ENCODE measurements at regions not wholly inside any gene's neighbourhood (a gene's known extent, or its start where the extent isn't known, plus 50 kb on each side); places are given as distances from the start of the nearest gene placed in this dataset.

DNA sequence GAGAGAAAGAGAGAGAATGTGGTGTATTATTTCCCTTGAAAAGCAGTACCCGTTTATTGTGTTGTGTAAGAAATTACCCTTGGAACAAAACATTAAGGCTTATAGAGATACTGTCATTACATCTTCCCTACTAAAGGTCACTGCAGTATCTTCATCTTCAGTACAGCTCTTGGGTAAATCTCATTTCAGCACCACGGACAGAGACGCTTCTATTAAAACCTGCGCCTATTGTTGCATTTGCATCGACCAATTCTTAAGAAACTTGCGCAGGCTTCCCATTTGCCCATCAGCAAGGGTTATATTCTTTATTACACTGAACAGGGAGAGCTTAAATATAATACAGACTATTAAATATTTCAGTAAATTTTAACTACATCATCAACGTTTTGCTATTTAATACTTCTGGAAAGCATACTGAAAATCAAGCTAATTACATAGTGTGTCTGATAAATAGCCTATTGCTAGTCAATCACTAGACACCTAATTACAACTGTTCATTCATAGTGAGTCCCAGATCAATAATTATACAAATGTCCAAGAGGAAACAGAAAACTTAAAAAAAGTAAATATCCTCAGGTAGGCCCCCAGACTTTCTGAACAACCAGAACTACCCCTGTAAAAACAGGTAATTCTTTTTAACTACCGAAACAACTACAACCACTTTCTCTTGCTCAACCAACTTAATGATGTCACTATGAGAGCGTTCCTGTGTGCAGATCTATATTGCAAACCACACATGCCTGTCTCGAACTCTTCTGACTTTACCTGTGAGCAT, 350.6 kb downstream of the LIG4 start:
- no peak for DNase-seq (ENCODE audit: low spot score)

DNA sequence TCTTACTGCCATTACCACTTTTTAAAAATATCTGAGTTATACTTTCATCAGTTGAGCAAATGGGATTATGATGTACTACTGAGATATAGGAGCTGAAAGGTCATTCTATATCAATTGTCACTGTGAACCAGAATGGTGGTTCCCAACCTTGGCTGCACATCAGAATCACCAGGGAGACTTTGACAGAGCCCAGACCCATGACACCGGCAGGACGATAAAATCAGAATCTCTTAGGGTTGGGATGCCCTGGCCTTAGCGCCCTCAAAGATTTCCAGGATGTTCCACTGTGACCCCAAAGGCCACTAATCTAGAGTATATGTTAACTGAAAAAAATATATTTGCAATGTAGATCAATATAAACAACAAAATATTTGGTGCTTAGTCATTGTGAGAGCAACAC, 355.1 kb downstream of the LIG4 start:
- DNase-seq (ENCODE audit: low spot score) = no peak

DNA sequence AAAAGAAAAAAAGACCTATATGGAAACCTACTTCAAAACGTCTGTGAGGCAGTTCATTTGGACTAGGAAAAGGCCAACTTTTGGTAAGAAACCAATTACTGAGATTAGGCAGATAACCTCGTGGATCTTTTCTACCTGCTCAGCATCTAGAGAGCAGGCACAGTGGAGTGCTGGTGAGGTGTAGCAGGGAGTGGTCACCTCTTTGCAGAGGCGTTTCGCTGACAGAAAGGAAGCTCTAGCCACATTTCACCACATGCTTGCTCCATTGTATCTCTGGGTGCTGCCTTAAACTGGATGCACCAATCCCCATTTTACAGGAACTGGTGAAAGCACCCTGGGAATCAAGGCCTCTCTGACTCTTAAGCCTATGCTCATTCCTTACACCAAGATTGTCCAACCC, 360.5 kb downstream of the LIG4 start:
- no peak for DNase-seq (ENCODE audit: low spot score)

DNA sequence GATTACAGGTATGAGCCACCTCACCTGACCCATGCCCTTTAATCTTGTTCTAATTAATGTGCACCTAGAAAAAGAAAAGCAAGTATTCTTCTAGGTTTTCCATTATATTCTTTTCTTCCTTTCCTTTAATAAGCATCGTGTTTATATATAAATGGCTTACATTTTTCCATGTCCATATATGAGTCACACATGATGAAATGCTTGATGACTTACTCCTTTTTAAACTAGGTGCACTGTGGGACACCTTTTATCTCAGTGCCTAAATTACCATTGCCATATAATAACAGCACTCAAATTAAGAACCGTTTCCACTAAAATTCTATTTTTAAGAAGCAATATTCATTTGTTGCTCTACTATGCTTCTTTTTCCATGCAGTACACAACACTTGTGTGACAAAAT, 363.3 kb downstream of the LIG4 start:
- DNase-seq (ENCODE audit: low spot score) = no peak

DNA sequence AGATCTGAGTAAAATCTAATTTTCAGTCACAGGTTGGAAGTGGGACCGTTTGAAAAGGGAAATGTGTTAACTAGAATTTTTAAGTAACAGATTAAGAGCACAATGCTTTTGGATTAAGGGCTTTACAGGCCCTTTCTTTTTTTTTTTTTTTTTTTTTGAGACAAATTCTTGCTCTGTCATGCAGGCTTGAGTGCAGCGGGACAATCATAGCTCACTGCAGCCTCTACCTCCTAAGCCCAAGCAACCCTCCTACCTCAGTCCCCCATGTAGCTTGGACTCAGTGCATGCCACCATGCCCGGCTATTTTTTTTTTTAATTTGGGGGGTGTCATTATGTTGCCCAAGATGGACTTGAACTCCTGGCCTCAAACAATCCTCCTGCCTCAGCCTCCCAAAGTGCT, 363.7 kb downstream of the LIG4 start:
- no peak for DNase-seq (ENCODE audit: low spot score)

DNA sequence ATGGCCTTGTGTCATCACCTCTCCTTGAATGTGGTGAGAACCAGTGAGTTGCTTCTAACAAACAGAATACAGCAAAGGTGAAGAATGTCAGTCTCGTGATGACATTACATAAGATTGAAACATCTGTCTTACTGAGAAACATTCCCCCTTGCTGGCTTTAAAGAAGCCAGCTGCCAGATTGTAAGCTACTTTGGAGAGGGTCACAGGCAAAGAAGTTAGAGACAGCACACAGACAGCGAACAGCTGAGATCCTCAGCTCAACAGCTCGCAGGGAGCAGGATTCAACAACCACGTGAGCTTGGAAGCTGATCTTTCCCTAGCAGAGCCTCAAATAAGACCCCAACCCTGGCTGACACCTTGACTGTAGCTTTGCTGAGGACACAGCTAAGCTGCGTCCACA, 367.9 kb downstream of the LIG4 start:
- DNase-seq (ENCODE audit: low spot score) = no peak

DNA sequence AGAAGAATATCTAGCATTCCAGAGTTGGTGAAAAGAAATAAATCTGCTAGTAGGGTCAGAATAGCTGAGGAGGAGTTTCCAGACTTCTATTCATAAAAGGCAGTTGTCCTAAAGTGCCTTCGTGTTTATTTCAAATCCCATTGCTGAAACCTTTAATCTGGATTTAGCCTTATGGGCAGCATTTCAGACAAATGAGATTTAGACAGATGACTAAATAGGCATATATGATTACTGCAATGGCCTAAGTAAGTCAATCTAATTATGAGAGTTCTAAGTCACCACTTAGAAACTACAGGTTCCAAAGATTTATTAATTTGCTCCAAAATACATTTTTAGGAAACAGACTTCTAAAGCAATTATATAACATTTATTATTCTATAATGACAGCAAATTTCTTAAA, 368.7 kb downstream of the LIG4 start:
- DNase-seq (ENCODE audit: low spot score) = no peak

DNA sequence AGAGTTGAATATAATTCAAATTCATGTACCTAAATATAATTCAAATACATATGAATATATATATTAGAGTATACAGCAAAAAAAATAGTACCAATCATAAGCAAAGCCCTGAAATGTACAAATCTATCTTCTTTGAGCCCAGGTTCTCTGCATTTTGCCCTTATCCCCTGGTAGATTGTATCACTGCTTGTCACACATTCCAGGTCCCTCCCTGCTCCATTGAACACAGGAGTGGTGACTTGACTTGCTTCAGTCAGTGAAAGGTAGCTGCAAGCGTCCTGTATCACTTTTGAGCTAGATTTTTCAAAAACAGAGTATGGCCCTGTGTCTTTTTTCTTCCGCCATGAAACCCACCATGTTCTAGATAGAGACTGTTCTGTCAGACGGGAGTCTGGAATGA, 369.4 kb downstream of the LIG4 start:
- DNase-seq (ENCODE audit: low spot score) = no peak

DNA sequence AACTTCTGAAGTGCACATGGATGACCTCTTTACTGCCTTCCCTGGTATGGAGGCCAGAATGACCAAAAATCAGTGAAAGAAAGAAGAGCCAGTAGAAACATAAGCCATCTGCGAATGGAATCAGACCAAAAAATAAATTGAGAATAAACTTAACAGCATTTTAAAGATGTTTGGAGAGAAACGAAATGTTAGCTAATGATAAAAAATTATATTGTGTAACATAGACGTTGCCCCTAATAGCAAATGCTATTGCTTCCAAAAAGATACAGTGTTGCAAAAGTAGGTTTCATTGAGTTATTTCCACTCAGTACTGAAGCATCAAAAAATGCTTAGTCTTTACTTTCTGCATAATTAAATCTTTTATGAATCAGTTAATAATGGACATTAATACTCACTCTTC, 371.7 kb downstream of the LIG4 start:
- no peak for DNase-seq (ENCODE audit: low spot score)

DNA sequence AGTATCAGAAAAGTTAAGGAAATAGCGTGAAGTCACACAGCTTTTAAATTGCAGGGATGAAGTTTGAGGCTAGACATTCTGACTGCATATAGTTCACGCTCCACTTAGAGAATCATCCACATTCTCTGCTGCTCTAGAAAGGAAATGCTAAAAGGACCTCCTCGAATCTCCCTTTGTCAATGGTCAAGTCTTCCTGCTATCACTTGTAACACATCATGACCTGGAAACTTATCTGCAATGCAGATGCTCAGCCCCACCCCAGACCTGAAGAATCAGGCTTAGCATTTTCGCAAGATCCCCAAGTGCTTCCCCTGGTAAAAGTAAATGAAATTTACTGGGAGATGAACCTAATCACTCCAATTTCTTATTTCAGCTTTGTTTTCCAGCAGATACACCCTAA, 372.1 kb downstream of the LIG4 start:
- no peak for DNase-seq (ENCODE audit: low spot score)

DNA sequence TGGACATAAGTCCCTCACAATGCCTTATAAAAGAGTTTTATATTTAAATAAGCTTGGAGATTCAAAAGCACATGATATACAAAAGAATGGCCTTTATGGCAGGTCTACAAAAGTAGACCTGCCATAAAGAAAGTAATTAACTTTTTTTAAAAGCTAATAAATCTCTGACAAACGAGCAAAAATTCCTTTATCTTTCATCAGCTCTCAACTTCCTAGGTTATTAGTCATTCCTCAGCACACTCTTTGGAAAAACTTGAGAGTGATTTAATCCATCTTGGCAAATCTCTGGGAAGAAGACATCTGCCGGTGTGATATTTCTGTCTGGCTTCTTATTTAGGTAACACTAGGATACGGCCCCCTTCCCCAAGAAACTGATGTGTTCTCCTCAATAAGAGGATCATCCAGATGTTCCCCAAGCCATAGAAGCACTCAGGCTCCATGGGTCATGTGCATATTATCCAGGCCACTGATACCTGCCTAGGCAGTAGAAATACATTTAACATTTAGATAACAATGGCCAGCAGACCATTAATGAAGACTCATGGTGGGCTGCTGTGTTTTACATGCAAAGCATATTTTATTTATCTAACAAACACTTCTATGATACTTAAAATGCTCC, 372.7 kb downstream of the LIG4 start:
- DNase-seq (ENCODE audit: low spot score) = no peak

DNA sequence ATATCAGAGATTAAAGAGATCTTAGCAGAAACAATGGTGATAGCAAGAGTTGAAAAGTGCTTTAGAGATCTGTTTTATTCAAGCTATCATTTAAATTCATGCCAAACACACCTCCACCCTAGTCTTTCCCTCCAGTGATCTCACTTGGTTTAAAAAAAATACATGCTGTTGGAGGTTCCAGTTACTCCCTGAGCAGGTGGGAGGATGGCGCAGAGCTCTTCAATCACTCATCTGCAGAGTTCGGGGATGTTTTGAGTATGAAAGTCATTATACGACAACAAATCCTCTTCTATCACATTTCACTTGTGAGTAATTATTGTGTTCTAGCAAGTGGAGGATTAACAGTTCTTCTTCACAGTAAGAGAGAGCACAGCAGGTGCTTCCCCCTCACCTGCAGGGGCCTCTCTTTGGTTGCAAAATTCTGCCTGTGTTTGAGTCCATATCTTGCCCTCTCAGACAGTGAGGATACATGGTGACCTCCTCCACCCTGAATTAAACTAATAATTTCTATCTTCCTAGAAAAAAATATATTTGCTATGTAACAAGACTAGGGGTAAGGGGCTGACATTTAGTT, 376.7 kb downstream of the LIG4 start:
- no peak for DNase-seq (ENCODE audit: low spot score)

DNA sequence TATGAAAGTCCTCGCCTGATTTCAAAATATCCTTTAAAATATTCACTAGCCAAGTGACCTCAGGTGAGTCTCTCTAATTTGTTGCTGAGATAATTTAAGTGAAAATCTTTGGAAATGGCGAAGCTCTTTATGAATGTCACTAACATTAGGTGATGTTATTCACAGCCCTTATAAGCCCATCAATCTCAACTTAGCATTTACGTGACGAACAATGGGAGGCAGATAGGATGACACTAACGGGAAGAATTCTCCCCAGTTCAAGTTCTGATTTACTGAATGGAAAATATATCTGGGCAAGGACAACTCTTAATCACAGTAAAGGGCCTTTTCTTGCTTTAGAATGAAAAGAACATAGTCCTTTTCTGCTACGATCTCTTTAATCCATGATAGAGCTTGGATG, 378.7 kb downstream of the LIG4 start:
- no peak for DNase-seq (ENCODE audit: low spot score)

DNA sequence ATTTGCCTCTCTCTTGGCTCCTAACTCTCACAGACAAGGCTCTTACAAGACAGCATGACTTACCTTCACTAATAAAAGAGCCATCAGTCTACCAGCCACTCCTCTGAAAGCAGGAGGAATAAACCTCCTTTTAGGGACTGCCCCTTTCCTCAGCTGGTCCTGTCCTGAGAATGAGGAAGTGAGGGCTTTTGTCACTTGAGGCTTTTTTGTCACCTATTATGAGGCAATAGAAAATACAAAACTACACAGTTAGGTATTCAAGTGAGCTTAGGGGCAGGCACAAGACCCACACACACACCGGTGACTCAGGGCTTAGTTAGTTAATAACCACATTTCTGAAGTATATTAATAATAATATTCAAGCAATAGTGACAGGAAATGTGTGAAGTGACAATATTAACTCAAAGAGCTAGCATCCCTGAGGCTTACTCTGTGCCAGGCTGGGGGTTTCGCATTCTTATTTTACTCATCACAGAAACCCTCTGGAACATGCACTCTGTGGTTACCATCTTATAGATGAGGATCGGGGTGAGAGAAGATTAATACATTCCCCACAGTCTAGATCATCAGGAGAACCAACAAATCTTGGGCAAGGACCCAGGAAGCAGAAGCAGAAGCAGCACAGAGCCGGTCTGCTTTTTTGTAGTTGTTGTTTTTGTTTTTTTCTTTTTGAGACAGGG, 379.9 kb downstream of the LIG4 start:
- no peak for DNase-seq (ENCODE audit: low spot score)

DNA sequence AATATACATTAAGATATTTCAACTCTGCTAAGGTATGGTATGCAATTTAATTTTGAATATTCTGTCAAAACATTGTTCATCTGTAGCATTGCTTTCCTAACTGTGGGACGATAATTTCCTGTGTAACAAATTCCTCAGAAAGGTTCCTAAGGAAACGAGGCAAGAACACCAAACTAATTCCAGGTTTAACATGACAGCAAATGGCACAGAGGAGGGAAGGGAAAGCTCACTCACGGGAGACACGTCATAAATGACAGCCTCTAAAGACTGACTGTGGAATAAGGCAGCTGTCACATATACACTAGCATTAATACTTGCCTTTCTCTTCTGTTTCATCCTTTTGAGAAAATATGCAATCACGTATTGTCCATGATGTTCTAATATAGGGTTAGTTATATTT, 380.6 kb downstream of the LIG4 start:
- DNase-seq (ENCODE audit: low spot score) = no peak

DNA sequence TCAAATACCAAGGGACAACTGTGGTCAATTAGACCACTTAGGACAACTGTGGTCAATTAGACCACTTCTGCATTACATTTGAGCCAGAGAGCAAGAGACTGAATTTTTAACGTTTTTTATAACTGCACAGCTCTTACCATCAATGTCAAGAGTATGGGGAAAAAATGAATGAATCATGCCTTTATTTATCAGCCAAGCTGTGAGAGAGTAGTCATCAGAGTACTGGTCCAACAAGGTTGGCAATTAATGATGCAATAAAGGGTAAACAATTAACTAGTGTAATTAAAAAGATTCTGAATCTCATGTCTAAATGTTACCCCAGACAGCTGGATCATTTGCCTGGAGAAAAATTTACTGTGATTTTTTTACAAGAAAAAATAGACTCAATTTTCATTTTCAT, 381.1 kb downstream of the LIG4 start:
- DNase-seq (ENCODE audit: low spot score) = no peak

DNA sequence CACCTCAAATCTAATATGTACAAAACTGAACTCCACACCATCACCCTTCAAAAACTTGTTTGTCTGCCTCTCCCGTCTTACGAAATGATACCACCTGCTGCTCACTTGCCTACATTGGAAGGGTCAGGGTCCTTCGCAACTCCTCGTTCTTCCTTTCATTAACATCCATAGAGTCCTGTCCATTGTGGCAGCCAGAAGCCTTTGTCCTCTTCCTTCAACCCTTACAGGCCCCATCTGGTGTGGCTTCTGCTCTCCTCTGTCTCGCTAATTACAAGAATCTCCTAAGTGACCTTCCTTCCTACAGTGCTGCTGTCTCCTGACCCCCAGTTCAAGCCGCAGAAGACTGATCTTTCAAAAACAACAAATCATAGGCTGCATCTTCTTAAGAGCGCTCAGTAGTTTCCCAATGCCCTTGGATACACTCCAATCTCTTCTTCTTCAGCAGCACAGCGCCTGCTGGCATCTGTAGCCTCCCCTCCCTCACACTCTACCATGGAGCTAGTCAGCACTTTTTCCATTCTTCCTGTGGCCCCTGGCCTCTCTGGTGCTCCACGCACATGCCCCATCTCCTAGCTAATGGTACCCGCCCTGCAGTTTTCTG, 382.7 kb downstream of the LIG4 start:
- DNase-seq (ENCODE audit: low spot score) = no peak

DNA sequence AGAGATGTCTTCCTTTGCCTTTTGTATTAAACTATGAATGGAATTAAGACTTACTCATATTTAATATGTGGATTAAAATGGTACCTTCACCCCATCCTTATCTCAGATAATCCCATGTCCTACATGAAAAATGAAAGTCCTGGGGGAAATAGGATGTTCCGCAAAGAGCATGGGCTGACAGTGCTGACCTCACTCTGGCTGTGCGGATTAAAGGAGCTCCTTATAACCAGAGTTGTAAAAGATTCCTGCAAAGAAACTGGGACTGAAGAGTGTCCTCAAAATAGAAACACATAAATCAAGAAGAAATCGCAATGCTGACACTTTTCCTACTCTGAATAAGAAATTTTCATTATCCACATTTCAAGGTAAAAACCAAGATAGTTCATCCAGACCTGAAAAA, 384.5 kb downstream of the LIG4 start:
- no peak for DNase-seq (ENCODE audit: low spot score)

DNA sequence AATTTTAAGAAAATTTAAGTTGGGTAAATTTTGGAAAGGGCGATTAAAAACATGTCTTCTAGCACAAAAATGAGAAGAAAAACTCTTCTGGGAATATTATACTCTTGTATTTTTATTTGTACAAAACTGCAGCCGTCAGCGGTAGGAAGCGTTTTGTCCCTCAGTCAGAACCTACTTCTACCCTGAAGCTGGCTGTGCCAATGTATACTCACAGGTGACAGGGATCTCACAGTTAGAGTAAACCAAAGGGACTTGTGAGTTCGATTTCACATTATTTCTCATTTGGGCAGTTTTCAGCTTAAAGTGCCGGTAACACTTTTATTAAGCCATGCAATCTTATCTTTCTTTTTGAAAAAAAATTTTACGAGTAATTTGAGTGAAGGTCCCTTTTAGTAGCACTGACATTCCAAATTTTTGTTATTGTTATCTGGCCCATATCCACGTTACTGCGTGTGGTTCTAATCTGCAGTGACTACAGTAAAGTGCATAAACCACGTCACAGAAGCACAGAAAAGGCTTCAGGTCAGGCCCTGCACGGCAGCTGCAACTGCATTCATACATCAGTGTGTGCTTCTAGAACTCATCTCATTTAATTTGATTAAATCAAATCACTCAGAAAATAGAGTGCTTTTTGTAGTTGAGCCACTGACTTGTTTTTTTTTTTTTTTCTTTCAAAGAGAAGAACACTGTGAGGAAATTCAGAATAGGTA, 387.3 kb downstream of the LIG4 start:
- no peak for DNase-seq (ENCODE audit: low spot score)

DNA sequence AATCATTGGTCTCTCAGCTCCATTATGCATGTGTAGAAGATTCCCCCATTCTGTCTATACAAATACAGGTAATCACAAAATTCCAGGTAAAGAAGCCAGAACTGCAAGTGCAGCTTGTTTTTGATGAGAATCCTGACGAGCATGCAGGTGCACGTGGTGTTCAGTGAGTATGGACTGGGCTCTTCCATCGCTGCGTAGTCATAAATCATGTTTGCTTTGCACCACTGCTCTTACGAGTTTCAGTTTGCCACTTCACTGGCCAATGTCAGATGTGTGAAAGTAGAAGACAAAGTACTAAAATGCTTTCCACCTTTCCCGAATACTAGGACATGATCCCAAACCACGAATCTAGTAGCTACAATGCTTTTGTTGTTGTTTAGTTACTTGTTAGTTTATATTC, 390.7 kb downstream of the LIG4 start:
- DNase-seq (ENCODE audit: low spot score) = no peak

DNA sequence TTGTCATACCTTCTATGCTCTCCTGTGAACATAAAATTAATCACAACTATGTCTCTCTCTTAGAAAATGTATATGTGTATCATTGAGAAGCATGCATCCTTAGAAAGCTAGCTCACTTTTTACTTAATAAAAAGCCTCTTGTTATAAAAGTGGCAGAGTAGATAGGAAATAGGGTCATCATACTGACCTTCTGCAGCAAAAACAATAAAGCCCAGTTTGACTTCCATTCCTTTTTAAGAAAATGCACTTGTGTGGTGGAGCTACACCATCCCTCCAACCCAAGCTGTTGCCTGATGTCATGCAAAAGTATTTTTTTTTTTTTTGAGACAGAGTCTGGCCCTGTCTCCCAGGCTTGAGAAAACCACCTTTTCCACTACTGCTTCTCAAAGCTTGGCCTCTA, 393.3 kb downstream of the LIG4 start:
- DNase-seq (ENCODE audit: low spot score) = no peak

DNA sequence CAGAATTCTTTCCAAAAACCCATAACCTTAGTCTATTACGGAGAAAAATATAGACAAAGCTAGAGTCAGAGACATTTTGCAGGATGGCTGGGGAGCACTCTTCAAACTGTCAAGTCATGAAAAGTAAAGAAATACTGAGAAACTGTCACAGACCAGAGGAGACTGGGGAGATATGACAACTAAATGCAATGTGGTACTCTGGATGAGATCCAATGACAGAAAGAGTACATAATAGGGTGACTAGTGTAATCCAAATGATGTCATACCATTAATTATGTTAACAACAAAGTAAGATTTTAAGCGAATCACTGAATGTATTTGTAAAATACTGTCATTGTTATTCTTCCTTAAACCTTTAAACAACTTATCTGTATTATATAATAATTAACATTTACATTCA, 393.8 kb downstream of the LIG4 start:
- DNase-seq (ENCODE audit: low spot score) = no peak
